Endothelial cell (in vitro differentiated cells): ENCODE measurements at regions not wholly inside any gene's neighbourhood (a gene's known extent, or its start where the extent isn't known, plus 50 kb on each side); places are given as distances from the start of the nearest gene placed in this dataset.
A peak's percentile ranks its signal among the peaks of the same experiment; 100 is the strongest.

Source experiments
- DNase-seq: peaks from one replicate; pipeline ENCODE4 v3.0.0; 2021; ENCODE audit warnings: low spot score
- H3K27ac Mint-ChIP-seq: one replicate; pipeline ENCODE4 v1.8.0; 2021; ENCODE audit warnings: mixed read lengths, inconsistent platforms; ENCODE audit not compliant: unreplicated experiment
- H3K27me3 Mint-ChIP-seq: one replicate; pipeline ENCODE4 v1.8.0; 2021; ENCODE audit warnings: mild to moderate bottlenecking, moderate library complexity, mixed read lengths, inconsistent platforms; ENCODE audit not compliant: unreplicated experiment
- H3K36me3 Mint-ChIP-seq: one replicate; pipeline ENCODE4 v1.8.0; 2021; ENCODE audit warnings: mild to moderate bottlenecking, low read depth, mixed read lengths, inconsistent platforms; ENCODE audit not compliant: unreplicated experiment
- H3K4me1 Mint-ChIP-seq: one replicate; pipeline ENCODE4 v1.8.0; 2021; ENCODE audit warnings: mild to moderate bottlenecking, mixed read lengths, inconsistent platforms; ENCODE audit not compliant: unreplicated experiment
- H3K4me3 Mint-ChIP-seq: one replicate; pipeline ENCODE4 v1.8.0; 2021; ENCODE audit warnings: mild to moderate bottlenecking, mixed read lengths, inconsistent platforms; ENCODE audit not compliant: unreplicated experiment
- H3K9me3 Mint-ChIP-seq: one replicate; pipeline ENCODE4 v1.8.0; 2021; ENCODE audit warnings: mixed read lengths, inconsistent platforms; ENCODE audit not compliant: unreplicated experiment
- CTCF ChIP-seq: fragments of 200-600 bp; sonication (generic); IDR thresholded peaks from one replicate; pipeline ENCODE4 v1.5.0; 2021; ENCODE audit warnings: antibody characterized with exemption; ENCODE audit not compliant: unreplicated experiment

- Mint-ChIP-seq H3K27ac (peak overlapping the region; percentile 31), H3K4me1 (peaks cover 15% of the 10 kb centered on the region), H3K36me3 (no peaks in the 10 kb centered on the region), H3K9me3 (no peaks in the 10 kb centered on the region), H3K27me3 (peaks cover 3% of the 10 kb centered on the region), H3K4me3 (no peak overlapping the region)
- no peak for TF ChIP-seq CTCF
- no peak for DNase-seq
These were observed 271.4 kb upstream of the RARB start for GRCh38 chr3:25156626-25157025.

GRCh38 chr3:25165306-25165705 lies 262.8 kb upstream of the RARB start:
- H3K4me3 Mint-ChIP-seq: no peak overlapping the region
- no peaks in the 10 kb centered on the region for H3K27me3 Mint-ChIP-seq
- DNase-seq: no peak
- TF ChIP-seq CTCF: no peak
- no peak overlapping the region for H3K27ac Mint-ChIP-seq
- no peaks in the 10 kb centered on the region for H3K36me3 Mint-ChIP-seq
- no peaks in the 10 kb centered on the region for H3K9me3 Mint-ChIP-seq
- H3K4me1 Mint-ChIP-seq: no peaks in the 10 kb centered on the region

- Mint-ChIP-seq H3K4me1 (peaks cover 1% of the 10 kb centered on the region), H3K27ac (no peak overlapping the region), H3K9me3 (no peaks in the 10 kb centered on the region), H3K4me3 (no peak overlapping the region), H3K27me3 (no peaks in the 10 kb centered on the region), H3K36me3 (no peaks in the 10 kb centered on the region)
- DNase-seq: no peak
- TF ChIP-seq CTCF: no peak
These were observed 262.0 kb upstream of the RARB start for GRCh38 chr3:25166016-25166415.

DNA sequence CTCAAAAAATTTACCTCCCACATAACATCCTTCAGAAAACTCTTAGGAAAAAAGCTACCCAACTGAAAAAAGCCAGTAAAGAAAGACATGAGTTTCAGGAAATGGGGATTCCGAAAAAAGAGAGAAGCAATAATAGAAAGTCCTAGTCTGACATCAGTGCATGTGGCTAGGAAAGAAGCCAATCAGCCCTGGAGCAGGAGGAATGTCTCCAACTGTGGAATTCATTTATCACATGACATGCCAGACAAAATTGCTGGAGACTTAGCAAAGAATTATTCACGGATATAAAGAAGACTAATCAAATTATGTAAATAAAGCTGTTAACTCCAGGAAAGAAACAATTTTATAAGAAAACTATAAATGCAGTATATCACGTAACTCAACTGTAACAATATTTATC lies 258.9 kb upstream of the RARB start:
- Mint-ChIP-seq H3K27ac (no peak overlapping the region), H3K27me3 (no peaks in the 10 kb centered on the region), H3K36me3 (no peaks in the 10 kb centered on the region), H3K4me3 (no peak overlapping the region), H3K4me1 (peaks cover 2% of the 10 kb centered on the region), H3K9me3 (no peaks in the 10 kb centered on the region)
- TF ChIP-seq CTCF: no peak
- no peak for DNase-seq

DNA sequence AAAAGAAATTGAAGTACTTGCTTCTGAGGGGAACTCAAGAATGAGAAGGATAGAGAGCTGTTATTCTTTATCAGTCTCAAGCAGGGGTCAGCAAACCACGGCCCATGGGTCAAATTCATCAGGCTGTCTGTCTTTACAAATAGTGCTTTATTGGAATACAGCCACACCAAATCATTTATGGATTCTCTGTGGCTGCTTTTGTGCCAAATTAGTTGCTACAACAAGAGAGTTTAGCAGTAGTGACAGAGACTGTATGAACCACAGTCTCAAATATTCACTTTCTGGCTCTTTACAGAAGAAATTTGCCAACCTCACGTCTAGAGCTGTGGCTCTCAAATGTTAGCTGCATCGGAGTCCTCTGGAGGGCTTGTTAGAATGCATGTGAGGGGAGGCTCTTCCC lies 258.0 kb upstream of the RARB start:
- no peak for DNase-seq
- H3K4me3 Mint-ChIP-seq: no peak overlapping the region
- no peaks in the 10 kb centered on the region for H3K36me3 Mint-ChIP-seq
- peaks cover 2% of the 10 kb centered on the region for H3K4me1 Mint-ChIP-seq
- H3K9me3 Mint-ChIP-seq: no peaks in the 10 kb centered on the region
- H3K27ac Mint-ChIP-seq: no peak overlapping the region
- no peak for TF ChIP-seq CTCF
- H3K27me3 Mint-ChIP-seq: no peaks in the 10 kb centered on the region
